ENCODE measurements at regions not wholly inside any gene's neighbourhood (a gene's known extent, or its start where the extent isn't known, plus 50 kb on each side); places are given as distances from the start of the nearest gene placed in this dataset.

GRCh38 chr1:177690996-177691395, 278.9 kb downstream of the SEC16B start:
- H3F3A ChIP-seq (ENCODE audit: insufficient read depth): no peaks in the 10 kb centered on the region
- H3K4me2 ChIP-seq (ENCODE audit: low read depth, low read length, poor library complexity, severe bottlenecking): no peak overlapping the region
- H3K9me2 ChIP-seq (replicated peaks; ENCODE audit: insufficient read depth, low read length): no peaks in the 10 kb centered on the region
- H3K27me3 ChIP-seq (ENCODE audit: low read length): no peaks in the 10 kb centered on the region
- H3K9ac ChIP-seq (ENCODE audit: low read length): no peak overlapping the region
- H3K36me3 ChIP-seq (ENCODE audit: low read length): no peaks in the 10 kb centered on the region
- no peak overlapping the region for H3K4me3 ChIP-seq (ENCODE audit: insufficient read depth, low read length, poor library complexity, severe bottlenecking)
- H2AFZ ChIP-seq (ENCODE audit: low read depth, low read length, severe bottlenecking): no peak overlapping the region
- no peaks in the 10 kb centered on the region for H4K20me1 ChIP-seq (ENCODE audit: low read depth, low read length)
- no peaks in the 10 kb centered on the region for H3K9me3 ChIP-seq (ENCODE audit: insufficient read depth, low read length)
- no peak overlapping the region for H3K27ac ChIP-seq (ENCODE audit: low read depth, low read length)
- TF ChIP-seq CTCF (IDR thresholded peaks at IDR 0.05; ENCODE audit: insufficient read depth, low read length, poor library complexity, severe bottlenecking) (no peak), EZH2phosphoT487 (conservative IDR thresholded peaks at IDR 0.05; ENCODE audit: low read length) (no peak)
- H3K79me2 ChIP-seq (ENCODE audit: insufficient read depth, low read length): no peaks in the 10 kb centered on the region

- H2AFZ ChIP-seq (ENCODE audit: low read depth, low read length, severe bottlenecking): no peak overlapping the region
- H3K27ac ChIP-seq (ENCODE audit: low read depth, low read length): no peak overlapping the region
- H3K9me3 ChIP-seq (ENCODE audit: insufficient read depth, low read length): no peaks in the 10 kb centered on the region
- no peaks in the 10 kb centered on the region for H3K9me2 ChIP-seq (replicated peaks; ENCODE audit: insufficient read depth, low read length)
- H3K9ac ChIP-seq (ENCODE audit: low read length): no peak overlapping the region
- TF ChIP-seq CTCF (IDR thresholded peaks at IDR 0.05; ENCODE audit: insufficient read depth, low read length, poor library complexity, severe bottlenecking) (no peak), EZH2phosphoT487 (conservative IDR thresholded peaks at IDR 0.05; ENCODE audit: low read length) (no peak)
- H3F3A ChIP-seq (ENCODE audit: insufficient read depth): no peaks in the 10 kb centered on the region
- no peaks in the 10 kb centered on the region for H3K27me3 ChIP-seq (ENCODE audit: low read length)
- H4K20me1 ChIP-seq (ENCODE audit: low read depth, low read length): no peaks in the 10 kb centered on the region
- no peak overlapping the region for H3K4me3 ChIP-seq (ENCODE audit: insufficient read depth, low read length, poor library complexity, severe bottlenecking)
- no peak overlapping the region for H3K4me2 ChIP-seq (ENCODE audit: low read depth, low read length, poor library complexity, severe bottlenecking)
- H3K36me3 ChIP-seq (ENCODE audit: low read length): no peaks in the 10 kb centered on the region
- H3K79me2 ChIP-seq (ENCODE audit: insufficient read depth, low read length): no peaks in the 10 kb centered on the region
These were observed 282.3 kb downstream of the SEC16B start for GRCh38 chr1:177687544-177687943.

GRCh38 chr1:177686933-177687332, 282.9 kb downstream of the SEC16B start:
- no peak overlapping the region for H2AFZ ChIP-seq (ENCODE audit: low read depth, low read length, severe bottlenecking)
- H3K4me3 ChIP-seq (ENCODE audit: insufficient read depth, low read length, poor library complexity, severe bottlenecking): no peak overlapping the region
- H3K27ac ChIP-seq (ENCODE audit: low read depth, low read length): no peak overlapping the region
- H3K36me3 ChIP-seq (ENCODE audit: low read length): no peaks in the 10 kb centered on the region
- H3K9me2 ChIP-seq (replicated peaks; ENCODE audit: insufficient read depth, low read length): no peaks in the 10 kb centered on the region
- no peaks in the 10 kb centered on the region for H3K9me3 ChIP-seq (ENCODE audit: insufficient read depth, low read length)
- H3K9ac ChIP-seq (ENCODE audit: low read length): no peak overlapping the region
- no peaks in the 10 kb centered on the region for H4K20me1 ChIP-seq (ENCODE audit: low read depth, low read length)
- no peaks in the 10 kb centered on the region for H3F3A ChIP-seq (ENCODE audit: insufficient read depth)
- no peak overlapping the region for H3K4me2 ChIP-seq (ENCODE audit: low read depth, low read length, poor library complexity, severe bottlenecking)
- no peak for TF ChIP-seq CTCF (IDR thresholded peaks at IDR 0.05; ENCODE audit: insufficient read depth, low read length, poor library complexity, severe bottlenecking)
- no peak for TF ChIP-seq EZH2phosphoT487 (conservative IDR thresholded peaks at IDR 0.05; ENCODE audit: low read length)
- no peaks in the 10 kb centered on the region for H3K27me3 ChIP-seq (ENCODE audit: low read length)
- H3K79me2 ChIP-seq (ENCODE audit: insufficient read depth, low read length): no peaks in the 10 kb centered on the region

All from SU-DHL-6 (cell line).